ENCODE measurements at regions not wholly inside any gene's neighbourhood (a gene's known extent, or its start where the extent isn't known, plus 50 kb on each side); places are given as distances from the start of the nearest gene placed in this dataset.
"Not testable (repeated sequence)": the region's sequence is repeated elsewhere in the genome, so short reads cannot be mapped to it uniquely, and the experiment has no call there.

GRCh38 chr3:72660270-72661114, 187.8 kb downstream of the SHQ1 start:
- no peak for DNase-seq (ENCODE audit: low read depth in 2 of 3, low spot score in 2 of 3)

- DNase-seq (ENCODE audit: low read depth in 2 of 3, low spot score in 2 of 3), result no peak
Measured at GRCh38 chr3:72659596-72659995, 188.6 kb downstream of the SHQ1 start.

- DNase-seq (ENCODE audit: low read depth in 2 of 3, low spot score in 2 of 3), result no peak
Measured at GRCh38 chr3:72659188-72659587, 189.1 kb downstream of the SHQ1 start.

- no peak for DNase-seq (ENCODE audit: low read depth in 2 of 3, low spot score in 2 of 3)
Measured at GRCh38 chr3:72658466-72659100, 189.7 kb downstream of the SHQ1 start.

GRCh38 chr3:72657666-72658065, 190.6 kb downstream of the SHQ1 start:
- DNase-seq (ENCODE audit: low read depth in 2 of 3, low spot score in 2 of 3), result no peak

- no peak for DNase-seq (ENCODE audit: low read depth in 2 of 3, low spot score in 2 of 3)
Measured at GRCh38 chr3:72655723-72656122, 192.5 kb downstream of the SHQ1 start.

- DNase-seq (ENCODE audit: low read depth in 2 of 3, low spot score in 2 of 3), result no peak
Measured at GRCh38 chr3:72655131-72655551, 193.1 kb downstream of the SHQ1 start.

GRCh38 chr3:72652395-72652794, 195.8 kb downstream of the SHQ1 start:
- no peak for DNase-seq (ENCODE audit: low read depth in 2 of 3, low spot score in 2 of 3)

GRCh38 chr3:72651498-72651897, 196.7 kb downstream of the SHQ1 start:
- DNase-seq (ENCODE audit: low read depth in 2 of 3, low spot score in 2 of 3), result no peak

GRCh38 chr3:72646263-72646662, 202.0 kb downstream of the SHQ1 start:
- DNase-seq (ENCODE audit: low read depth in 2 of 3, low spot score in 2 of 3), result no peak

GRCh38 chr3:72643635-72644034, 204.6 kb downstream of the SHQ1 start:
- not testable (repeated sequence) for DNase-seq (ENCODE audit: low read depth in 2 of 3, low spot score in 2 of 3)

- DNase-seq (ENCODE audit: low read depth in 2 of 3, low spot score in 2 of 3), result no peak
Measured at GRCh38 chr3:72641684-72642083, 206.6 kb downstream of the SHQ1 start.

GRCh38 chr3:72641072-72641471, 207.2 kb downstream of the SHQ1 start:
- no peak for DNase-seq (ENCODE audit: low read depth in 2 of 3, low spot score in 2 of 3)

GRCh38 chr3:72636969-72637597, 211.2 kb downstream of the SHQ1 start:
- DNase-seq (ENCODE audit: low read depth in 2 of 3, low spot score in 2 of 3), result no peak

- no peak for DNase-seq (ENCODE audit: low read depth in 2 of 3, low spot score in 2 of 3)
Measured at GRCh38 chr3:72635551-72635950, 212.7 kb downstream of the SHQ1 start.

- no peak for DNase-seq (ENCODE audit: low read depth in 2 of 3, low spot score in 2 of 3)
Measured at GRCh38 chr3:72634128-72634527, 214.1 kb downstream of the SHQ1 start.

- DNase-seq (ENCODE audit: low read depth in 2 of 3, low spot score in 2 of 3), result peak in 1 of 3 experiments; percentile 12
Measured at GRCh38 chr3:72633534-72633933, 214.7 kb downstream of the SHQ1 start.

GRCh38 chr3:72633121-72633520, 215.1 kb downstream of the SHQ1 start:
- no peak for DNase-seq (ENCODE audit: low read depth in 2 of 3, low spot score in 2 of 3)

GRCh38 chr3:72632129-72632528, 216.1 kb downstream of the SHQ1 start:
- no peak for DNase-seq (ENCODE audit: low read depth in 2 of 3, low spot score in 2 of 3)

- DNase-seq (ENCODE audit: low read depth in 2 of 3, low spot score in 2 of 3), result no peak
Measured at GRCh38 chr3:72630969-72631344, 217.3 kb downstream of the SHQ1 start.

GRCh38 chr3:72630327-72630968, 217.8 kb downstream of the SHQ1 start:
- no peak for DNase-seq (ENCODE audit: low read depth in 2 of 3, low spot score in 2 of 3)

- no peak for DNase-seq (ENCODE audit: low read depth in 2 of 3, low spot score in 2 of 3)
Measured at GRCh38 chr3:72629191-72629631, 219.0 kb downstream of the SHQ1 start.

Data from activated CD8-positive, alpha-beta memory T cell treated with anti-CD3 and anti-CD28 coated beads for 48 hours (primary cell).